HCT116 (cell line): ENCODE measurements at regions not wholly inside any gene's neighbourhood (a gene's known extent, or its start where the extent isn't known, plus 50 kb on each side); places are given as distances from the start of the nearest gene placed in this dataset.

Experiments used
- ATAC-seq: fragments of 200-7000 bp; cut with Tn5 transposase; 2 replicates; pipeline ENCODE4 v1.9.1; 2020; ENCODE audit warnings: mild to moderate bottlenecking, moderate library complexity
- BruUV-seq: library from RNA; stranded (reverse); fragments of 400-500 nt; replicated peaks from 2 replicates; lab custom pipeline; 2021; lab: Mats Ljungman, UMichigan
- CTCF ChIA-PET: fragments of 300-600 bp; sonication (Branson Sonifier 250); formaldehyde crosslinking; loops from one replicate; lab custom pipeline; 2021; ENCODE audit warnings: antibody characterized with exemption; lab: Charles Lee
- POLR2A ChIA-PET: fragments of 300-600, 350-600 bp; sonication (Branson Sonifier 250); formaldehyde crosslinking; loops from one replicate; lab custom pipeline; 2021; ENCODE audit warnings: antibody characterized with exemption; lab: Charles Lee
- RAD21 ChIA-PET, 2 experiments: fragments of 300-600 bp; sonication (Branson Sonifier 250); formaldehyde crosslinking; loops; one replicate each; lab custom pipeline; 2023; ENCODE audit warnings: low total read pairs in 2 of 2; ENCODE audit not compliant: uncharacterized antibody in 2 of 2, unreplicated experiment in 2 of 2, low non-redundant PET in 1 of 2; lab: Charles Lee
- DNase-seq: peaks from one replicate; pipeline ENCODE4 v3.0.0-alpha.2; 2010; ENCODE audit warnings: low read depth, low spot score
- H2AFZ ChIP-seq: fragments of 200-600 bp; shearing (Covaris generic), sonication (generic); 2 replicates; pipeline ENCODE4 v1.6.1; 2017; ENCODE audit warnings: low read depth, mixed run types, mixed read lengths, antibody characterized with exemption, low read length; ENCODE audit not compliant: poor library complexity, severe bottlenecking
- H3K27ac ChIP-seq: 2 replicates; pipeline ENCODE4 v1.5.1; 2012; ENCODE audit warnings: low read depth, low read length
- H3K27me3 ChIP-seq: fragments of 200-600 bp; sonication (generic); 2 replicates; pipeline ENCODE4 v1.6.1; 2016; ENCODE audit warnings: mixed run types, low read length, mixed read lengths; ENCODE audit not compliant: insufficient read depth
- H3K36me3 ChIP-seq, 2 experiments: fragments of 200-500 bp in 1 of 2; fragments of 200-600 bp in 1 of 2; sonication (Bioruptor generic) in 1 of 2; sonication (generic) in 1 of 2; 2 replicates each; pipeline versions ENCODE4 v1.5.1 to v1.6.1; 2014 to 2016; ENCODE audit warnings: low read length in 2 of 2, inconsistent platforms in 1 of 2, mixed read lengths in 1 of 2, mixed run types in 1 of 2; ENCODE audit not compliant: insufficient read depth in 2 of 2, control insufficient read depth in 1 of 2
- H3K4me1 ChIP-seq, 2 experiments: fragments of 200-600 bp in 1 of 2; sonication (generic) in 1 of 2; 2 replicates each; pipeline versions ENCODE4 v1.5.1 to v1.6.1; 2012 to 2017; ENCODE audit warnings: low read length in 2 of 2, inconsistent platforms in 1 of 2, mild to moderate bottlenecking in 1 of 2, mixed read lengths in 1 of 2, mixed run types in 1 of 2, moderate library complexity in 1 of 2; ENCODE audit not compliant: insufficient read depth in 2 of 2, control insufficient read depth in 1 of 2
- H3K4me2 ChIP-seq: fragments of 200-600 bp; sonication (generic); 2 replicates; pipeline ENCODE4 v1.6.1; 2017; ENCODE audit warnings: mixed run types, low read length, mixed read lengths
- H3K4me3 ChIP-seq, 2 experiments: fragments of 200-600 bp in 1 of 2; sonication (generic) in 1 of 2; replicated peaks in 1 of 2; 2 replicates each; pipeline ENCODE4 v1.5.1; 2011 to 2016; ENCODE audit warnings: low read length in 2 of 2, control low read depth in 1 of 2, low read depth in 1 of 2, mild to moderate bottlenecking in 1 of 2, mixed read lengths in 1 of 2, mixed run types in 1 of 2
- H3K79me2 ChIP-seq: fragments of 200-600 bp; sonication (generic); 2 replicates; pipeline ENCODE4 v1.6.1; 2017; ENCODE audit warnings: mild to moderate bottlenecking, mixed run types, low read length, moderate library complexity, mixed read lengths; ENCODE audit not compliant: insufficient read depth
- H3K9ac ChIP-seq: fragments of 200-600 bp; sonication (generic); 2 replicates; pipeline ENCODE4 v1.6.1; 2016; ENCODE audit warnings: low read length, mixed read lengths
- H3K9me2 ChIP-seq: fragments of 200-600 bp; sonication (generic), shearing (Covaris generic); 2 replicates; pipeline ENCODE4 v1.6.1; 2017; ENCODE audit warnings: mixed run types, mild to moderate bottlenecking, moderate library complexity; ENCODE audit not compliant: insufficient read depth
- H3K9me3 ChIP-seq, 2 experiments: fragments of 200-500 bp in 1 of 2; fragments of 200-600 bp in 1 of 2; sonication (Bioruptor generic) in 1 of 2; sonication (generic) in 1 of 2; 2 replicates each; pipeline ENCODE4 v1.6.1; 2014 to 2017; ENCODE audit warnings: low read length in 2 of 2, mixed read lengths in 2 of 2, inconsistent platforms in 1 of 2, low read depth in 1 of 2, mild to moderate bottlenecking in 1 of 2, mixed run types in 1 of 2, moderate library complexity in 1 of 2; ENCODE audit not compliant: control insufficient read depth in 1 of 2, insufficient read depth in 1 of 2
- H4K20me1 ChIP-seq: fragments of 200-600 bp; sonication (generic), shearing (Covaris generic); 2 replicates; pipeline ENCODE4 v1.6.1; 2017; ENCODE audit warnings: mixed run types, mild to moderate bottlenecking, moderate library complexity; ENCODE audit not compliant: insufficient read depth
- ATF3 ChIP-seq: IDR thresholded peaks from 2 replicates; pipeline ENCODE4 v1.6.1; 2012
- CBX3 ChIP-seq: IDR thresholded peaks from 2 replicates; pipeline ENCODE4 v1.6.1; 2012; ENCODE audit warnings: low read depth
- CEBPB ChIP-seq: IDR thresholded peaks from 2 replicates; pipeline ENCODE4 v1.6.1; 2012; ENCODE audit warnings: low read depth
- EGR1 ChIP-seq: IDR thresholded peaks from 2 replicates; pipeline ENCODE4 v1.6.1; 2012; ENCODE audit warnings: low read depth
- ELF1 ChIP-seq: IDR thresholded peaks from 2 replicates; pipeline ENCODE4 v1.6.1; 2012; ENCODE audit warnings: low read depth, borderline replicate concordance
- EZH2phosphoT487 ChIP-seq: fragments of 200-600 bp; IDR thresholded peaks from 2 replicates; pipeline ENCODE4 v1.6.1; 2018; ENCODE audit warnings: antibody characterized with exemption, borderline replicate concordance
- FOSL1 ChIP-seq: IDR thresholded peaks from 2 replicates; pipeline ENCODE4 v1.6.1; 2012; ENCODE audit warnings: low read depth
- JUND ChIP-seq: IDR thresholded peaks from 2 replicates; pipeline ENCODE4 v1.6.1; 2012
- MAX ChIP-seq: IDR thresholded peaks from 2 replicates; pipeline ENCODE4 v1.6.1; 2012
- POLR2A ChIP-seq: IDR thresholded peaks from 2 replicates; pipeline ENCODE4 v1.7.0; 2011; ENCODE audit warnings: borderline replicate concordance; ENCODE audit not compliant: insufficient read depth, insufficient read length; ENCODE audit errors: extremely low read depth
- POLR2AphosphoS5 ChIP-seq: IDR thresholded peaks from 2 replicates; pipeline ENCODE4 v1.6.1; 2011; ENCODE audit warnings: mild to moderate bottlenecking, low read depth, low read length, moderate library complexity
- RAD21 ChIP-seq: IDR thresholded peaks from 2 replicates; pipeline ENCODE4 v1.6.1; 2012; ENCODE audit warnings: low read depth, mild to moderate bottlenecking
- REST ChIP-seq: IDR thresholded peaks from 2 replicates; pipeline ENCODE4 v1.6.1; 2012; ENCODE audit warnings: low read depth
- SIN3A ChIP-seq: IDR thresholded peaks from 2 replicates; pipeline ENCODE4 v1.6.1; 2012; ENCODE audit warnings: low read depth
- SP1 ChIP-seq: IDR thresholded peaks from 2 replicates; pipeline ENCODE4 v1.6.1; 2012; ENCODE audit warnings: low read depth
- TCF7L2 ChIP-seq: IDR thresholded peaks from 2 replicates; pipeline ENCODE4 v1.7.0; 2011; ENCODE audit warnings: borderline replicate concordance, inconsistent platforms; ENCODE audit not compliant: insufficient read depth, insufficient read length; ENCODE audit errors: extremely low read depth
- YY1 ChIP-seq: IDR thresholded peaks from 2 replicates; pipeline ENCODE4 v1.6.1; 2011; ENCODE audit warnings: low read length, low read depth, moderate library complexity, mild to moderate bottlenecking; ENCODE audit not compliant: insufficient replicate concordance; ENCODE audit errors: extremely low read depth
- ZFX ChIP-seq: fragments of 450-650 bp; IDR thresholded peaks from 2 replicates; pipeline ENCODE4 v1.6.1; 2017
- intact Hi-C: fragments of 100-400 bp; cut with micrococcal nuclease; formaldehyde crosslinking; loops from 2 replicates; pipeline ENCODE4 v1.10.0; 2022
- TF ChIP-seq, protein P1 (sequence below), 3 experiments: fragments of 200-600 bp in 1 of 3; sonication (generic) in 1 of 3; IDR thresholded peaks in 2 of 3; conservative IDR thresholded peaks in 1 of 3; 2 replicates each; pipeline ENCODE4 v1.5.1; 2012 to 2017; ENCODE audit warnings: low read depth in 2 of 3, low read length in 2 of 3, antibody characterized with exemption in 1 of 3, borderline replicate concordance in 1 of 3, control low read depth in 1 of 3, mild to moderate bottlenecking in 1 of 3, mixed read lengths in 1 of 3, mixed run types in 1 of 3, moderate library complexity in 1 of 3; ENCODE audit not compliant: insufficient read depth in 1 of 3

GRCh38 chr16:85511938-85512807, 100.9 kb upstream of the GSE1 start (continued):
- TF ChIP-seq REST (no peak), SP1 (no peak)

- H2AFZ ChIP-seq: no peak overlapping the region
- POLR2A ChIA-PET: interaction anchor here (0.6 kb wide), 1 partner anchor 99 kb away, joined by 3 read pairs; no protein-coding TSS in a partner anchor
- TF ChIP-seq RAD21 (no peak), JUND (no peak), POLR2A (no peak), TCF7L2 (no peak), FOSL1 (no peak), POLR2AphosphoS5 (no peak), ELF1 (no peak), EZH2phosphoT487 (no peak), ATF3 (no peak), SIN3A (no peak), ZFX (no peak), MAX (no peak), EGR1 (no peak), CEBPB (no peak), CBX3 (no peak), YY1 (no peak)
- TF ChIP-seq, protein P1, sequence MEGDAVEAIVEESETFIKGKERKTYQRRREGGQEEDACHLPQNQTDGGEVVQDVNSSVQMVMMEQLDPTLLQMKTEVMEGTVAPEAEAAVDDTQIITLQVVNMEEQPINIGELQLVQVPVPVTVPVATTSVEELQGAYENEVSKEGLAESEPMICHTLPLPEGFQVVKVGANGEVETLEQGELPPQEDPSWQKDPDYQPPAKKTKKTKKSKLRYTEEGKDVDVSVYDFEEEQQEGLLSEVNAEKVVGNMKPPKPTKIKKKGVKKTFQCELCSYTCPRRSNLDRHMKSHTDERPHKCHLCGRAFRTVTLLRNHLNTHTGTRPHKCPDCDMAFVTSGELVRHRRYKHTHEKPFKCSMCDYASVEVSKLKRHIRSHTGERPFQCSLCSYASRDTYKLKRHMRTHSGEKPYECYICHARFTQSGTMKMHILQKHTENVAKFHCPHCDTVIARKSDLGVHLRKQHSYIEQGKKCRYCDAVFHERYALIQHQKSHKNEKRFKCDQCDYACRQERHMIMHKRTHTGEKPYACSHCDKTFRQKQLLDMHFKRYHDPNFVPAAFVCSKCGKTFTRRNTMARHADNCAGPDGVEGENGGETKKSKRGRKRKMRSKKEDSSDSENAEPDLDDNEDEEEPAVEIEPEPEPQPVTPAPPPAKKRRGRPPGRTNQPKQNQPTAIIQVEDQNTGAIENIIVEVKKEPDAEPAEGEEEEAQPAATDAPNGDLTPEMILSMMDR (IDR thresholded peaks at IDR 0.05 in 2 of 3, conservative IDR thresholded peaks at IDR 0.05 in 1 of 3; ENCODE audit: borderline replicate concordance in 1 of 3, insufficient read depth in 1 of 3, low read depth in 2 of 3, low read length in 2 of 3): no peak
- TF ChIP-seq, all 23 proteins: peak for 0
- no peaks in the 10 kb centered on the region for H4K20me1 ChIP-seq
- H3K36me3 ChIP-seq: no peaks in the 10 kb centered on the region
- H3K4me2 ChIP-seq: no peak overlapping the region
- no peaks in the 10 kb centered on the region for H3K79me2 ChIP-seq
- BruUV-seq: no TSS peak
- peaks cover 34 to 39% of the 10 kb centered on the region in 2 experiments for H3K4me1 ChIP-seq
- no peak overlapping the region for H3K4me3 ChIP-seq
- no peak for ATAC-seq
- no peak overlapping the region for H3K27ac ChIP-seq
- DNase-seq: no peak
- H3K9ac ChIP-seq: no peak overlapping the region
- no peaks in the 10 kb centered on the region for H3K27me3 ChIP-seq
- H3K9me2 ChIP-seq: no peaks in the 10 kb centered on the region
- ChIA-PET RAD21 (interaction anchor here in 1 of 2 experiments (0.8 kb wide), 1 partner anchor 42 kb away, joined by 3 read pairs; no protein-coding TSS in a partner anchor), CTCF (interaction anchor here (0.7 to 1.4 kb wide), 2 partner anchors 22 to 98 kb away, joined by 3 to 10 read pairs; no protein-coding TSS in a partner anchor)
- H3K9me3 ChIP-seq: no peaks in the 10 kb centered on the region
- intact Hi-C loops: no loop called here
Measured at GRCh38 chr16:85512808-85513115, 100.4 kb upstream of the GSE1 start.
